DMS53 treated with DMSO at 0.1 percent for 48 hours (cell line): ENCODE measurements at regions not wholly inside any gene's neighbourhood (a gene's known extent, or its start where the extent isn't known, plus 50 kb on each side); places are given as distances from the start of the nearest gene placed in this dataset.
"Not testable (repeated sequence)": the region's sequence is repeated elsewhere in the genome, so short reads cannot be mapped to it uniquely, and the experiment has no call there.

ENCODE experiments used
- DNase-seq: peaks from one replicate; lab custom pipeline; 2025; ENCODE audit not compliant: unreplicated experiment; lab: John Stamatoyannopoulos, UW

- DNase-seq = no peak
These were observed 459.5 kb downstream of the NR2F2 start for GRCh38 chr15:96790004-96790403.

DNA sequence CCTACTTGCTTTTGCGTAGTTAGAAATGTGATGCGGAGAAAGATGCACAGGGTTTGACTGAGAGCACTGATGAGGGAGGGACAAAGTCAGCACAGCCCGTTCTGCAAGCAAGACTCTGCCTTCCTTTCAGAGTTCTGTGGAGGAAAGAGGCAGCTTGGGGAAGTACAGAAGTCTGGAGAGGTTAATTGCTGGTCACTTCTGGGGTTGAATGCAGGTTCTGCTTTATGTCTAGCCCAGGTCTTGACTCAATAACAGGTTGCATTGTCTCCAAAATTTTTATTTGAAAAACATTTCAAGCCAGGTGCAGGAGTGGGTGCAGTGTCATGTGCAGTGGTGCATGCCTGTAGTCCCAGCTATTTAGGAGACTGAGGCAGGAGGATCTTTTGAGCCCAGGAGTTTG, 461.7 kb downstream of the NR2F2 start:
- DNase-seq = no peak

DNA sequence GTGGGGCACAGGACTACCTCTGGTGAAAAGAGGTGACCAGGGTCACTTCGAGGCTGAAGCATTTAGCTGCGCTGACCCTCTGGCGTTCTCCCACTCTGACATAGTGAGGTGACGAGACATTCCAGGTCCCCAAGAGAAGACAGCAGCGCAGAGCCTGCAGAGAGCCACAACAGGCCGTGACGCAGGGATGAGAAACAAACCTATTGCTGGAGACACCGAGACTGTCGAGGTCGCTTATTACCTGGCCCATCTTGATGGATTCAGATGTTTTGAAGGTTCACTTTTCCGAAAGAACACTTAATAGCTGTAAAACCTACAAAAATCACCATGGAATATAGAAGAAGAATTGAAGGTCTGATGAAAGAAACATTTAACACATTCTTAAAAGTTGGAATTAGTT, 466.3 kb downstream of the NR2F2 start:
- no peak for DNase-seq

GRCh38 chr15:96801576-96802150, 471.2 kb downstream of the NR2F2 start:
- no peak for DNase-seq

- DNase-seq = no peak
These were observed 472.2 kb downstream of the NR2F2 start for GRCh38 chr15:96802611-96803255.

DNA sequence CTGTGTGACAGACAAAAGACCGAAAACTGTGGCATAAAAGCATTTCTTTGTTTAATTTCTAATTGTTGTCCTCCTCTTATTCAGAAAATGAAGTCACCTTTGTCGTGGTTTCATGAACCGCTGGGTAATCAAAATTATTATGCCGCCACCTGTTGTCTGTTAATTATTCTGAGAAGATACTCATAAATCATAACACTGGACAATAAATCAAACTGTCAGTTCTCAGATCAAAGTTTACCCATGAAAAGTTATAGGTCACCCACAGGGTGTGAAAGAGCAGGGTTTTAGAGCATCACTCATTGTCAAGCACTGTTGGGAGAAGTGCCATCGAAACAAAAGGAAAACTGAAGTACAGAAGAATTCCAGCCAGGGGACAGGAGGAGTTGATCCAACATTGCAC, 474.3 kb downstream of the NR2F2 start:
- DNase-seq = no peak

GRCh38 chr15:96807361-96807760, 476.9 kb downstream of the NR2F2 start:
- DNase-seq = no peak

DNA sequence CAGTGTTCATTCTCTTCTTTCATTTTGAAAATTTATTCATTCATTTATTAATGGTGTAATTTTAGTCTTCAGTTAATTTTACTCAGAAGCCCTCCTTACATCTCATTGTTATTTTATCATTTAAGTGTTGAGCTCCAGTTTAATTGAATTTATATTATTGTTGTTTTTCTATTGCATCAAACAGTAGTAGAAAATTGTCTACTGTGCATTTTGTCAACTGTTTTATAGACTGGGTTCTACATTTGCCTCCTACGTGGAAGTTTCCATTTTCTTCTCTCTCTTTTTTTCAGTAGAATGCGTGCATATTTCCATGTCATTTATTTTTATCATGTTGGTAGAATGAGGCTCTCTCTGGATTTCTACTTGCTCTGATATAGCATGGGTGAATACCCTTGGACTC, 487.4 kb downstream of the NR2F2 start:
- DNase-seq = no peak

- DNase-seq = no peak
These were observed 488.4 kb downstream of the NR2F2 start for GRCh38 chr15:96818861-96819260.

DNA sequence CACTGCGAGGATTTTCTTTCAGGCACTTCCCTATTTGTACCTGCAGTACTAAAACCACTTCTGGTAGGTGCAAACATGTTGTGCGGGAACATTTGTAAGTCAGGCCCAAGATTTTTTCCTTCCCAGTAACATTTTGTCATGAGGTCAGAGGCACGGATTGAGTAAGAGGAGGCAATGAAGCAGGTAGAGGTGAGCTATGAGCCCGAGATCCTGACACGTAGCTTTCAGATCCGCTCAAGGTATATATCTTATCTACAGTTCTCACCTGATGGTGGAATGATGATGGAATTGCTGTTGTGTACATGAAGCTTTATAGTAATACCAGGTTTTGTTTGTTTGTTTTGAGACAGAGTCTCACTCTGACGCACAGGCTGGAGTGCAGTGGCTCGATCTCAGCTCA, 497.5 kb downstream of the NR2F2 start:
- DNase-seq = no peak

GRCh38 chr15:96837241-96837970, 506.9 kb downstream of the NR2F2 start:
- DNase-seq = no peak

- no peak for DNase-seq
These were observed 507.6 kb downstream of the NR2F2 start for GRCh38 chr15:96838081-96838480.

- no peak for DNase-seq
These were observed 518.9 kb downstream of the NR2F2 start for GRCh38 chr15:96849271-96849900.

- DNase-seq = no peak
These were observed 521.1 kb downstream of the NR2F2 start for GRCh38 chr15:96851613-96852012.

GRCh38 chr15:96858694-96859093, 528.2 kb downstream of the NR2F2 start:
- DNase-seq = no peak

DNA sequence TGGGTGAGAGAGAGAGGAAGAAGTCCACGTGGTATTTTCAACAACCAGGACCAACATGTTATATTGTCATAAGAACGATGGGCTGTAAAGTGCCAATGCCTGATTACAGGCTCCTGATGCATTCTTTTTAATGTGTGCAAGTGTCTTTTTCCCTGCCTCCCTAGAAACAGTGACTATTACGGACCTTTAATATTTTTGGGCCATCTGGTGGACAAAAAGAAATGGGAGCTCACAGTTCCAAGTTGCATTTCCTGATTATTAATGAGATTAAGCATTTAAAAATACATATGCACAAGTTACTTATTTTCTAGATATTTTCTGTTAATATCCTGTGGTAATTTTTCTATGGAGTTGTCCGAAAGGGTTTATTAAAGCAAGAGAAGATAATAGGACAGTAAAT, 530.2 kb downstream of the NR2F2 start:
- no peak for DNase-seq

GRCh38 chr15:96867992-96868391, 537.5 kb downstream of the NR2F2 start:
- DNase-seq = no peak

GRCh38 chr15:96869122-96869521, 538.6 kb downstream of the NR2F2 start:
- no peak for DNase-seq

- no peak for DNase-seq
These were observed 539.3 kb downstream of the NR2F2 start for GRCh38 chr15:96869790-96870189.

GRCh38 chr15:96870580-96870979, 540.1 kb downstream of the NR2F2 start:
- no peak for DNase-seq

- DNase-seq = not testable (repeated sequence)
These were observed 546.9 kb downstream of the NR2F2 start for GRCh38 chr15:96877442-96877841.

GRCh38 chr15:96878129-96878528, 547.6 kb downstream of the NR2F2 start:
- DNase-seq = no peak
